HG02759 (cell line): ENCODE measurements at regions not wholly inside any gene's neighbourhood (a gene's known extent, or its start where the extent isn't known, plus 50 kb on each side); places are given as distances from the start of the nearest gene placed in this dataset.
"Not testable (repeated sequence)": the region's sequence is repeated elsewhere in the genome, so short reads cannot be mapped to it uniquely, and the experiment has no call there.

Source experiments
- ATAC-seq: cut with Tn5 transposase; IDR thresholded peaks from one replicate; pipeline ENCODE4 v1.9.1; 2021; ENCODE audit warnings: mild to moderate bottlenecking, moderate library complexity; ENCODE audit not compliant: unreplicated experiment

- ATAC-seq: no peak
These were observed 117.7 kb upstream of the KCNJ3 start for GRCh38 chr2:154580767-154581166.

GRCh38 chr2:154582694-154583093, 115.8 kb upstream of the KCNJ3 start:
- not testable (repeated sequence) for ATAC-seq

- ATAC-seq: not testable (repeated sequence)
These were observed 115.2 kb upstream of the KCNJ3 start for GRCh38 chr2:154583274-154583673.

- ATAC-seq: no peak
These were observed 110.8 kb upstream of the KCNJ3 start for GRCh38 chr2:154587739-154588138.

GRCh38 chr2:154588838-154589237, 109.7 kb upstream of the KCNJ3 start:
- no peak for ATAC-seq

- no peak for ATAC-seq
These were observed 109.0 kb upstream of the KCNJ3 start for GRCh38 chr2:154589514-154589913.

GRCh38 chr2:154591294-154591820, 107.1 kb upstream of the KCNJ3 start:
- no peak for ATAC-seq

- ATAC-seq: no peak
These were observed 99.3 kb upstream of the KCNJ3 start for GRCh38 chr2:154599189-154599588.

GRCh38 chr2:154600927-154601494, 97.5 kb upstream of the KCNJ3 start:
- no peak for ATAC-seq

- ATAC-seq: no peak
These were observed 94.8 kb upstream of the KCNJ3 start for GRCh38 chr2:154603682-154604081.

- no peak for ATAC-seq
These were observed 90.1 kb upstream of the KCNJ3 start for GRCh38 chr2:154608438-154608837.

GRCh38 chr2:154614906-154615305, 83.6 kb upstream of the KCNJ3 start:
- ATAC-seq: no peak

- no peak for ATAC-seq
These were observed 81.8 kb upstream of the KCNJ3 start for GRCh38 chr2:154616659-154617058.

- no peak for ATAC-seq
These were observed 78.0 kb upstream of the KCNJ3 start for GRCh38 chr2:154620471-154620870.

GRCh38 chr2:154623819-154624218, 74.7 kb upstream of the KCNJ3 start:
- peak; percentile 64 for ATAC-seq

GRCh38 chr2:154637456-154637855, 61.0 kb upstream of the KCNJ3 start:
- no peak for ATAC-seq

GRCh38 chr2:154638783-154639182, 59.7 kb upstream of the KCNJ3 start:
- no peak for ATAC-seq

- ATAC-seq: no peak
These were observed 58.5 kb upstream of the KCNJ3 start for GRCh38 chr2:154640000-154640399.
